GM12892 (cell line): ENCODE measurements at regions not wholly inside any gene's neighbourhood (a gene's known extent, or its start where the extent isn't known, plus 50 kb on each side); places are given as distances from the start of the nearest gene placed in this dataset.

Source experiments
- POLR2A ChIP-seq: IDR thresholded peaks from 2 replicates; pipeline ENCODE4 v1.6.1; 2011; ENCODE audit warnings: low read depth, low read length, control low read depth
- POLR2AphosphoS5 ChIP-seq: IDR thresholded peaks from 2 replicates; pipeline ENCODE4 v1.6.1; 2011; ENCODE audit warnings: low read depth, low read length, control low read depth
- TAF1 ChIP-seq: IDR thresholded peaks from 2 replicates; pipeline ENCODE4 v1.6.1; 2011; ENCODE audit warnings: low read depth, mild to moderate bottlenecking, control low read depth, low read length, borderline replicate concordance

DNA sequence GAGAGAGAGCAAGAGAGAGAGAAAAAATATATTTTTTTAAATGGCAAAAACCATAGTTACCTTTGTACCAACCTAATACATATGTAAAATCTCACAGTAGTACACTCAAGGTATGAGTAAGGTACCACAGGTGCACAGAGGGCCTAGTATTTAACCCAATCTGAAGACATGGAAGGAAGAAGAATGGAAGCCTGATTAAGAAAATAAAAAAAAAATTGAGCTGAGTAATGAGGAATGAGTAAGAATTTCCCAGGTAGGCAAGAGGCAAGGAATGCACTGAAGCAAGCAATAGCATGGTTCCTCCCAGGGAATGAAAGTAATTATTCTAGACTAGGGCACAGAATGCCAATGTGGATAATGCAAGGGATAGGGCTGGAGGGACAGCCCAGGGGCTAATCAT, 294.2 kb downstream of the FIGN start:
- TF ChIP-seq POLR2A = no peak
- no peak for TF ChIP-seq POLR2AphosphoS5
- TF ChIP-seq TAF1 = no peak
